GM18511 (cell line): ENCODE measurements at regions not wholly inside any gene's neighbourhood (a gene's known extent, or its start where the extent isn't known, plus 50 kb on each side); places are given as distances from the start of the nearest gene placed in this dataset.
"Not testable (repeated sequence)": the region's sequence is repeated elsewhere in the genome, so short reads cannot be mapped to it uniquely, and the experiment has no call there.

Experiments used
- ATAC-seq: cut with Tn5 transposase; IDR thresholded peaks from one replicate; pipeline ENCODE4 v1.9.1; 2021; ENCODE audit warnings: mild to moderate bottlenecking, moderate library complexity; ENCODE audit not compliant: unreplicated experiment

- no peak for ATAC-seq
Measured at GRCh38 chr2:138881126-138881525, 100.9 kb upstream of the NXPH2 start.

- no peak for ATAC-seq
Measured at GRCh38 chr2:138879931-138880330, 99.7 kb upstream of the NXPH2 start.

- no peak for ATAC-seq
Measured at GRCh38 chr2:138877421-138877820, 97.2 kb upstream of the NXPH2 start.

- no peak for ATAC-seq
Measured at GRCh38 chr2:138874251-138874650, 94.1 kb upstream of the NXPH2 start.

DNA sequence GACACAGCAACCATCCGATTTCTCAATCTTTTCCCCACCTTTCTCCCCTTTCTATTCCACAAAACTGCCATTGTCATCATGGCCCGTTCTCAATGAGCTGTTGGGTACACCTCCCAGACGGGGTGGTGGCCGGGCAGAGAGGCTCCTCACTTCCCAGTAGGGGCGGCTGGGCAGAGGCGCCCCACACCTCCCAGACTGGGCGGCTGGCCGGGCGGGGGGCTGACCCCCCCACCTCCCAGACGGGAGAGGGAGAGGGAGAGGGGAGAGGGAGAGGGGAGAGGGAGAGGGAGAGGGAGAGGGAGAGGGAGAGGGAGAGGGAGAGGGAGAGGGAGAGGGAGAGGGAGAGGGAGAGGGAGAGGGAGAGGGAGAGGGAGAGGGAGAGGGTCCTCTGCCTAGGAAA, 91.9 kb upstream of the NXPH2 start:
- ATAC-seq: not testable (repeated sequence)

GRCh38 chr2:138871312-138871711, 91.1 kb upstream of the NXPH2 start:
- no peak for ATAC-seq

GRCh38 chr2:138867341-138867740, 87.2 kb upstream of the NXPH2 start:
- no peak for ATAC-seq

GRCh38 chr2:138866797-138867196, 86.6 kb upstream of the NXPH2 start:
- ATAC-seq: no peak

DNA sequence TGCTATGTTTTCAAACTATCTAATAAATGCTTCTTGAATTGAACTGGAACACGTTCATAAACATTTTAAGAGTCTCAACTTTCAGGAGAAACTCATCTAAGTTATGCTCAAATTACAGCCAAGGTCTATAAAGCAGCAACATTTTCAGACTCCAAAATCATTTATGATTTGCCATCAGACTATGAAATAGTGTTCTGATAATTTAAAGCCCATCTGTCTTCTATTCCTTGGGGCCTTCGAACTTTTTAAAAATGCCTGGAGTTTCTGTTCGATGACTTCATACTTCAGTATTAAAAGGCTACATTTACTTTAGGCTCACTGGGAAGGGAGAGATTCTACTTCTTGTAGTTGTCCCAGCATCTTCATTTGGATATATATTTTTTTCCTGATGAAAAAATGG, 73.6 kb upstream of the NXPH2 start:
- ATAC-seq: no peak

DNA sequence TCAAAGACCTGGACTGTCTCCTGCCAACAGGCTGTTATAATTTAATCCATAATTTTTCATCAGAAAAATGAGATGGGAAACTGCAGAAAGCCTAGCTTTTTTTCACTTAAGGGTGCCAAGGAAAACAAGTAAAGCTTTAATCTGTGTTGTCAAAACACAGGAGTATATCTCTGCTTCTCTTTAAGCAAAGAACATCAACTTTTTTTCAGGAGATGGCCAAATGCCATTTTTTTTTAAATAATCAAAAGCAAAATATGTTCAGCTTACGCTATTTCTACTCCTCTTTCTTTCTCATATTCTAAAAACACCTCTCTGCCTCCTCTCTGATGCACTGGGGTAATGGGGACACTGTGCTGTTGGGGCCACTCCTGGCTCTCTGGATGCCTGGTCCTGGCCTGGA, 73.1 kb upstream of the NXPH2 start:
- ATAC-seq: no peak

- peak; percentile 96 for ATAC-seq
Measured at GRCh38 chr2:138846216-138846821, 66.1 kb upstream of the NXPH2 start.

DNA sequence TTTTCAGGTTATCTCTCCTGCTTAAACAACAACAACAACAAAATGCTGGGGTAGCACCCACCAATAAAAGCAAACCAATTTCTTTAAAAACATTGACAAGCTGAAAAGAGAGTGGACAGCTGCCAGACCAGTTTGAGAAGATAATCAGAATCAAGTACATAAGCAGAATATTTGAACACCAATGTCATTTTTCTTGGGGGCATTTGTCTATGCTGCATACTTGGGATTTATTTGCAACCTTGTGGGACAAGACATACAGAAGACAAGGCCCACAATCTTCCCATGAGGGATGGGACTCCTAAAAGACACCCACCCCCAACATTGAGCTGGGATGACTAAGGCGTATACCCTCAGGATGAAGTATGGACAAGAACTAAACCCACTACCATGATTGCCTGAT, 62.2 kb upstream of the NXPH2 start:
- ATAC-seq: no peak

GRCh38 chr2:138841459-138841858, 61.3 kb upstream of the NXPH2 start:
- ATAC-seq: no peak

GRCh38 chr2:138838851-138839620, 58.8 kb upstream of the NXPH2 start:
- ATAC-seq: no peak

DNA sequence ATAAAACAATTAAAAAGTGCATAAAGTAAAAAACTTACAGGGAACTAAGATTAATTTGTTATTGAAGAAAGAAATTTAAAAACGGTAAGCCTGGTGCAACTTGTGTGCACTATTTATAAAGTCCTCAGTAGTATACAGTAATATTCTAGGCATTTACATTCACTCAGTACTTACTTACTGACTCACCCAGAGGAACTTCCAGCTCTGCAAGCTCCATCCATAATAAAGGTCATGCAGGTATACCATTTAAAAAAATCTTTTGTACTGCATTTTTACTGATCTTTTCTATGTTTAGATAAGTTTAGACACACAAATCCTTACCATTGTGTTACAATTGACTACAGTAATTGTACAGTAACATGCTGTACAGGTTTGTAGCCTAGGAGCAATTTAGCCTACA, 51.5 kb upstream of the NXPH2 start:
- ATAC-seq: no peak

- ATAC-seq: no peak
Measured at GRCh38 chr2:138831154-138831553, 51.0 kb upstream of the NXPH2 start.

- no peak for ATAC-seq
Measured at GRCh38 chr2:138830547-138830946, 50.4 kb upstream of the NXPH2 start.
